Sigmoid colon (tissue), 6 donors: ENCODE measurements at regions not wholly inside any gene's neighbourhood (a gene's known extent, or its start where the extent isn't known, plus 50 kb on each side); places are given as distances from the start of the nearest gene placed in this dataset.

ENCODE experiments used
- DNase-seq: peaks from one replicate; pipeline ENCODE4 v3.0.0-alpha.2; 2019
- H3K27ac ChIP-seq, 4 donors: fragments of 200-600 bp; sonication (generic); one replicate each; pipeline ENCODE4 v1.5.1; 2016 to 2019; ENCODE audit warnings: mild to moderate bottlenecking in 1 of 4
- H3K27me3 ChIP-seq, 3 donors: fragments of 200-600 bp; sonication (generic); one replicate each; pipeline ENCODE4 v1.5.1; 2019; ENCODE audit warnings: mild to moderate bottlenecking in 1 of 3
- H3K36me3 ChIP-seq, 4 donors: fragments of 200-600 bp; sonication (generic); one replicate each; pipeline ENCODE4 v1.5.1; 2016 to 2019
- H3K4me1 ChIP-seq, 4 donors: fragments of 200-600 bp; sonication (generic); one replicate each; pipeline ENCODE4 v1.5.1; 2017 to 2019
- H3K4me3 ChIP-seq, 4 donors: fragments of 200-600 bp; sonication (generic); one replicate each; pipeline ENCODE4 v1.5.1; 2017 to 2019; ENCODE audit warnings: mild to moderate bottlenecking in 2 of 4, moderate library complexity in 1 of 4
- H3K9me3 ChIP-seq, 4 donors: fragments of 200-600 bp in 3 of 4; sonication (generic) in 3 of 4; one replicate each; pipeline versions ENCODE4 v1.5.1 to v1.6.1; 2013 to 2019
- CTCF ChIP-seq, 4 experiments: fragments of 450-650 bp in 3 of 4; fragments of 200-600 bp in 1 of 4; IDR thresholded peaks; one replicate each; pipeline ENCODE4 v1.5.1; 2016 to 2019; ENCODE audit warnings: antibody characterized with exemption in 4 of 4, mild to moderate bottlenecking in 3 of 4, moderate library complexity in 2 of 4
- EP300 ChIP-seq, 4 donors: sonication (generic); formaldehyde crosslinking; IDR thresholded peaks; one replicate each; pipeline ENCODE4 v1.6.1; 2017; ENCODE audit warnings: antibody characterized with exemption in 4 of 4
- POLR2A ChIP-seq, 2 donors: fragments of 450-650 bp; IDR thresholded peaks; one replicate each; pipeline ENCODE4 v1.6.1; 2016; ENCODE audit warnings: antibody characterized with exemption in 2 of 2, mild to moderate bottlenecking in 2 of 2, moderate library complexity in 2 of 2
- POLR2AphosphoS5 ChIP-seq, 4 donors: sonication (generic); formaldehyde crosslinking; IDR thresholded peaks; one replicate each; pipeline ENCODE4 v1.6.1; 2017; ENCODE audit warnings: antibody characterized with exemption in 4 of 4
- WGBS, 2 donors: extraction: QIAGEN DNeasy Blood & Tissue Kit; methylation state at CpG; one replicate each; pipeline ENCODE4 v1.1.7; 2013; 5-methylcytosine and 5-hydroxymethylcytosine counted together
- intact Hi-C: fragments of 100-400 bp; cut with DNase I; formaldehyde crosslinking; loops from one replicate; pipeline ENCODE4 v1.15.1; 2023
- donor health status: healthy with polysubstance abuse.
- donor health status: healthy.

- H3K27me3 ChIP-seq, result no peaks in the 10 kb centered on the region
- intact Hi-C loops, result no loop called here
- no peaks in the 10 kb centered on the region for H3K4me1 ChIP-seq
- no peak overlapping the region for H3K27ac ChIP-seq
- WGBS, 2 donors, result 90 to 93% methylated on average over 3 of the region's 3 CpGs
- DNase-seq, result no peak
- TF ChIP-seq CTCF (IDR thresholded peaks at IDR 0.05) (no peak), POLR2AphosphoS5 (IDR thresholded peaks at IDR 0.05) (no peak), EP300 (IDR thresholded peaks at IDR 0.05) (no peak), POLR2A (IDR thresholded peaks at IDR 0.05) (no peak)
- no peak overlapping the region for H3K4me3 ChIP-seq
- no peaks in the 10 kb centered on the region for H3K9me3 ChIP-seq
- H3K36me3 ChIP-seq, result no peaks in the 10 kb centered on the region
Observed at GRCh38 chr3:191111722-191112121, 87.3 kb upstream of the OSTN start.

- Histone ChIP-seq H3K4me3 (no peak overlapping the region), H3K27me3 (no peaks in the 10 kb centered on the region), H3K9me3 (no peaks in the 10 kb centered on the region), H3K4me1 (no peaks in the 10 kb centered on the region), H3K36me3 (no peaks in the 10 kb centered on the region), H3K27ac (no peak overlapping the region)
- no peak for TF ChIP-seq POLR2AphosphoS5 (IDR thresholded peaks at IDR 0.05)
- TF ChIP-seq CTCF (IDR thresholded peaks at IDR 0.05), result no peak
- TF ChIP-seq POLR2A (IDR thresholded peaks at IDR 0.05), result no peak
- no peak for TF ChIP-seq EP300 (IDR thresholded peaks at IDR 0.05)
- intact Hi-C loops, result no loop called here
- no peak for DNase-seq
- WGBS, 2 donors, result 49 to 52% methylated on average over 3 of the region's 3 CpGs
Observed at GRCh38 chr3:191105418-191105817, 93.6 kb upstream of the OSTN start.

- Histone ChIP-seq H3K27me3 (no peaks in the 10 kb centered on the region), H3K36me3 (no peaks in the 10 kb centered on the region), H3K27ac (no peak overlapping the region), H3K9me3 (no peaks in the 10 kb centered on the region), H3K4me1 (no peaks in the 10 kb centered on the region), H3K4me3 (no peak overlapping the region)
- intact Hi-C loops, result no loop called here
- TF ChIP-seq EP300 (IDR thresholded peaks at IDR 0.05) (no peak), POLR2AphosphoS5 (IDR thresholded peaks at IDR 0.05) (no peak), CTCF (IDR thresholded peaks at IDR 0.05) (no peak), POLR2A (IDR thresholded peaks at IDR 0.05) (no peak)
- WGBS, 2 donors, result 83 to 85% methylated on average over 4 of the region's 4 CpGs
- no peak for DNase-seq
Observed at GRCh38 chr3:191100516-191100915, 98.5 kb upstream of the OSTN start.

GRCh38 chr3:191094057-191094845 lies 104.8 kb upstream of the OSTN start:
- TF ChIP-seq EP300 (IDR thresholded peaks at IDR 0.05), result no peak
- TF ChIP-seq POLR2AphosphoS5 (IDR thresholded peaks at IDR 0.05), result no peak
- TF ChIP-seq CTCF (IDR thresholded peaks at IDR 0.05), result no peak
- no peak for TF ChIP-seq POLR2A (IDR thresholded peaks at IDR 0.05)
- Histone ChIP-seq H3K9me3 (no peaks in the 10 kb centered on the region), H3K4me3 (no peak overlapping the region), H3K27me3 (no peaks in the 10 kb centered on the region), H3K36me3 (no peaks in the 10 kb centered on the region), H3K27ac (no peak overlapping the region), H3K4me1 (no peaks in the 10 kb centered on the region)
- 66 to 71% methylated on average over 3 of the region's 3 CpGs for WGBS, 2 donors
- no peak for DNase-seq
- intact Hi-C loops, result no loop called here

- DNase-seq, result no peak
- TF ChIP-seq CTCF (IDR thresholded peaks at IDR 0.05), result no peak
- no peak for TF ChIP-seq EP300 (IDR thresholded peaks at IDR 0.05)
- TF ChIP-seq POLR2AphosphoS5 (IDR thresholded peaks at IDR 0.05), result no peak
- TF ChIP-seq POLR2A (IDR thresholded peaks at IDR 0.05), result no peak
- no peak overlapping the region for H3K4me3 ChIP-seq
- no peaks in the 10 kb centered on the region for H3K9me3 ChIP-seq
- 71 to 80% methylated on average over 3 of the region's 3 CpGs for WGBS, 2 donors
- H3K27me3 ChIP-seq, result no peaks in the 10 kb centered on the region
- no peak overlapping the region for H3K27ac ChIP-seq
- H3K4me1 ChIP-seq, result no peaks in the 10 kb centered on the region
- H3K36me3 ChIP-seq, result no peaks in the 10 kb centered on the region
- intact Hi-C loops, result no loop called here
Observed at GRCh38 chr3:191087391-191087790, 111.7 kb upstream of the OSTN start.
